GM21381 (cell line): ENCODE measurements at regions not wholly inside any gene's neighbourhood (a gene's known extent, or its start where the extent isn't known, plus 50 kb on each side); places are given as distances from the start of the nearest gene placed in this dataset.
"Not testable (repeated sequence)": the region's sequence is repeated elsewhere in the genome, so short reads cannot be mapped to it uniquely, and the experiment has no call there.

ENCODE experiments used
- ATAC-seq: cut with Tn5 transposase; IDR thresholded peaks from one replicate; pipeline ENCODE4 v1.9.1; 2021; ENCODE audit warnings: mild to moderate bottlenecking, moderate library complexity; ENCODE audit not compliant: unreplicated experiment

DNA sequence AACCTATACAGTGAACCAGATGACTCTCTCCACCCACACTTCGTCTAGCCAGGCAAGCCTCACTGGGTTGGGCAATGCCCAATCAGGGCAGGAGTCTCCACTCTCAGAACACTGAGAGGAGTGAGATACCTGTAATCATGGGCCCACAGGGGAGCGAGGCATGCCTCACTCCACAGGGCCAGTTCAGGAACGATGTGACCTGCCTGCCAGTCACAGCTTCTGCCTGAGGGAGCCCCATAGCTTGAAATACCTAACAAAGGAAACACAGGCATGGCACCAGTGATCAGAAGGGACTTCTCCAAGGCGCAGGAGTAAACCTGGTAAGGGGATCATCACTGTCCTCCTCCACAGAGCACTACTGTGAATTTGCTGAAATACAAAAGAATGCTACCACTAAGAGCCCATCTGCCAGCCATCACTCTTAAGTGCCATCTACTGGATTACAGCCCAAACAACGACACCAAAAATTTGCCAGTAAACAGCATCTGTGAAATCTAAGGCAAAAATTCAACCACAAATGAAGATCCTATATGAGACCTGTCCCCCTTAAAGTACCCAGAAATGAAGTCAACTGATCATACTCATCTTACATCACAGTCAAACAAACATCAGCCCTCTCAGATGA is 689.9 kb upstream of the SEMA6D start:
- no peak for ATAC-seq

GRCh38 chr15:47035475-47036406 is 681.6 kb upstream of the SEMA6D start:
- no peak for ATAC-seq

- ATAC-seq, result no peak
Measured at GRCh38 chr15:47037003-47037402, 680.3 kb upstream of the SEMA6D start.

- no peak for ATAC-seq
Measured at GRCh38 chr15:47039225-47039624, 678.1 kb upstream of the SEMA6D start.

GRCh38 chr15:47041301-47041700 is 676.0 kb upstream of the SEMA6D start:
- ATAC-seq, result no peak

GRCh38 chr15:47047981-47048380 is 669.3 kb upstream of the SEMA6D start:
- ATAC-seq, result not testable (repeated sequence)

GRCh38 chr15:47066392-47066791 is 650.9 kb upstream of the SEMA6D start:
- no peak for ATAC-seq

DNA sequence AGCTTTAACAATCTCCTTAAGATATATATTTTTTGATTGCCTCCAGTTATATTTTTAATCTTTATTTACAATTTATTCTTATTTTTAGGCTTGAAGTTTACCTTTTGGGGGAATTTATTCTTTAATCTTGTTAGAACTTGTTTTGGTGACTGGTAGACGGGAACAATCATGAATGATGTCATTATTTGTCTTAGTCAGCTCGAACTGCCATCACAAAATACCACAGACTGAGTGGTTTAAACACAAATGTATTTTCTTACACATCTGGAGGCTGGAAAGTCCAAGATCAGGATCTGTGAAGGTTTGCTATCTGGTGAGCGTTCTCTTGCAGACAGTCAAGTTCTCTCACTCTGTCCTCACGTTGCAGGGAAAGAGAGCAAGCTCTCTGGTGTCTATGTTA is 639.5 kb upstream of the SEMA6D start:
- not testable (repeated sequence) for ATAC-seq

DNA sequence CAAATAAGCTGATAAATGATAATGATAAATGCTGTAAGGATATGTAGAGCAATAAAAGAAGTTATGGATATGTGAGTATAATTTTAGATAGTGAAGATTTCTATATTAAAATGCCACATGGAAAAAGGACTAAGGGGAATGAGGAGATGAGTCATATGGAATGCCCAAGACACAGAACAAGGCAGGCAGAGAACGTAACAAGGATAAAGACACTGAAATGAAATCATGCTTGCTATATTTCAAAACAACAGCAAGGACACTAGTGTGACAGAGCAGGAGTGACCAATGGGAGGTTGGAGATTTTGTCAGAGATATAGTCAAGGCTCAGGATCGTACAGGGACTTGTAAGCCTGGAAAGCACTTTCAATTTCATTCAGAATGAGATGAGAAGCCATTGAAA is 621.5 kb upstream of the SEMA6D start:
- ATAC-seq, result no peak

DNA sequence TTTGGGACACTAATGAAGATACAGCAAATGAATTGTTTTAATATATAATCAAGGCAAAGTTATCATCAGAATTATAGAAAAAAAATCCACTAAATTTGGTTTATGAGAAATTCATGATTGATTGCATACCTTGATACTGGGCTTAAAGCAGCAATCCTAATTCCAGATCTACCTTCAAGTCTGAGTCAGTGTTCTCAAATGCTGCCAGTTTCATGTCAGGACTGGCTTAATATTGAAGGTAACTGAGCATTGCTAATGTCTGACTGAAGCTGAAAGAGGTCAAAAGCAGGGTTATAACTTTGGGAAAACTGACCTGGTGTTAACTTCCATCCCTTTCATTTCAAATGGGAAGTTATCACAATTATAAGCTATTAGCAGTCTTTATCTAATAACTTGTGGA is 618.8 kb upstream of the SEMA6D start:
- not testable (repeated sequence) for ATAC-seq

GRCh38 chr15:47099801-47100200 is 617.5 kb upstream of the SEMA6D start:
- not testable (repeated sequence) for ATAC-seq

- ATAC-seq, result not testable (repeated sequence)
Measured at GRCh38 chr15:47108800-47109199, 608.5 kb upstream of the SEMA6D start.

- ATAC-seq, result no peak
Measured at GRCh38 chr15:47116698-47117097, 600.6 kb upstream of the SEMA6D start.

- ATAC-seq, result no peak
Measured at GRCh38 chr15:47119349-47119748, 598.0 kb upstream of the SEMA6D start.

- ATAC-seq, result no peak
Measured at GRCh38 chr15:47124430-47125102, 592.7 kb upstream of the SEMA6D start.

DNA sequence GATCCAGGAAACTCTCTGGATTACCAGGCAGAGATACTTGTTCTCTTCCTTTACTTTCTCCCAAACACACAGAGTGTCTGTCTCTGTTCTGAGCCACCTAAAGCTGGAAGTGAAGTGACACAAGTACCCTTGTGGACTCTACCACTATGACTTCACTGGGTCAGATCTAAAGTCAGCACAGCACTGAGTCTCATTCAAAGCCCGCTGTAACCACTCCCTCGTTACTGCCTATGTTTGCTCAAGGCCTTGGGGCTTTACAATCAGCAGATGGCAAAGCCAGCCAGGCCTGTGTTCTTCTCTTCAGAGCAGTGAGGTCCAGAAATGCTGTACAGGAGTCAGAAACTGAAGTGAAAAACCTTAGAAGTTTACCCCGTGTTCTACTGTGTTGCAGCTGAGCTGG is 588.3 kb upstream of the SEMA6D start:
- no peak for ATAC-seq

DNA sequence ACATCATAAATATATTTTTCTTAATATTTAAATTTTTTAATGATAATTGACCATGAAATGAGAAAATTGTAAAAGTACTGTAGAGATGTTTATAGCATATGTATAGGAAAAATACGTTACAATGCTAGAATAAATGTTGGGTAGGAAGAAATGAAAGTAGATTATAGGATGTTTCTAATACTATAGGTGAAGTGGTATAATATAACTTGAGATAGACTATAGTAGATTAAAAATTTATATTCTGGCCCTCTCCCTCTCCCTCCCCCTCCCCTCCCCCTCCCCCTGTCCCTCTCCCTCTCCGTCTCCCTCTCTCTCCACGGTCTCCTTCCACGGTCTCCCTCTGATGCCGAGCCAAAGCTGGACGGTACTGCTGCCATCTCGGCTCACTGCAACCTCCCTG is 585.9 kb upstream of the SEMA6D start:
- not testable (repeated sequence) for ATAC-seq

GRCh38 chr15:47135267-47135666 is 582.0 kb upstream of the SEMA6D start:
- no peak for ATAC-seq

DNA sequence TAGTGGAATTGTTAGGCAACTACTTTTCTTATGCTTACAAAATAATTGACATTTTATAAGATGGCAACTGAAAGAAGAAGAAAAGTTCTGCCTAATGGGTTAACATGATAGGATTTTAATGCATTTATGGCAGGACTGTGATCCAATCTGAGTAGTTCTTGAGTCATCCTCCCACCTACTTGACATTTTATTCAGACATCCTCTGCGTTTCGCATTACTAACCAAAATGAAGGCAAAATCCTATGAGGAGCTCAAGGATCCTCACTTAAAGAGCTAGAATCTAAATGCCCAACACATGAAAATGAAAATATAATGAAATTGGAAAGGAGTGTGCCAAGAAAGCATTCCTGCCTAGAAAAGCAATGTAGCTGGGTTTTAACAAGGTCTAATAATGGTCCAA is 581.1 kb upstream of the SEMA6D start:
- no peak for ATAC-seq

- ATAC-seq, result no peak
Measured at GRCh38 chr15:47139965-47140364, 577.3 kb upstream of the SEMA6D start.

DNA sequence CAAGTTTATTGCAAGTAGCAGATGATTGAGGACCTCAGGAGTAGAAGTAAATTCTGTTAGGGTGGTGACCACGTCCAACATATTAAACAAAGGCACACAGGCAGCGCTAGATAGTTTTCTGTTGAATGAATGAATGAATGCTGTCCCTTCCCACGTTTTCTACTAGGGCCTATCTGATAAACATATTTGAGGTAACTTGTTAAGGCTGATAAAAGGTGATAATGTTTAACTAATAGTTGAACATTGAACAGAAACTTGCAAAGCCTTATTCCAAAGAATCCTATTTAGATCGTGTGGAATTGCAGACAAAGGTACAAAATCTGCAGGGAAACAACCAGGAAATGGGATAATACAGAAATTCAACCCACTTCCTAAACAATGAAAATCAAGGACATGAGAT is 559.5 kb upstream of the SEMA6D start:
- no peak for ATAC-seq

GRCh38 chr15:47158573-47158972 is 558.7 kb upstream of the SEMA6D start:
- no peak for ATAC-seq
